ENCODE measurements at regions not wholly inside any gene's neighbourhood (a gene's known extent, or its start where the extent isn't known, plus 50 kb on each side); places are given as distances from the start of the nearest gene placed in this dataset.

DNA sequence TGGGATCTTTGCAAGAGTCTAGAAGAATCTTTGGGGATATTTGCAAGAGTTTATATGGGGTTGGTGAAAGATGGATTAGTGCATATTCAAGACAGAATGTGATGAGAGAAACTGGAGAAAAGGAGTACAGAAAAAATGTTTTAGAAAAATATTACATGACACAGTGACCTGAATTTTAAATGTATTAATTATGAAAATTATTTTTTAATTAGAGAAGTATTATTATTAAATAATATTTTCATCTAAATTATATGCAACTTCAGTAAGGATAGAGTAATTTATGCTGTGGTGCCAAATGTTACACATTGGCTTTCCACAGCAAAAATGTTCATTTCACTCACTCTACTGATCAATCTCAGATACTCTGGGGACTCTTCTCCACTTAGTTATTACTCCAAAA, 1442.8 kb upstream of the SLC39A10 start:
- Histone ChIP-seq H3K27ac (ENCODE audit: low read depth in 1 of 3, low read length in 2 of 3) (no peak overlapping the region), H3K27me3 (ENCODE audit: control insufficient read depth in 3 of 3, insufficient read depth in 3 of 3, low read length in 3 of 3) (no peaks in the 10 kb centered on the region), H3K9me3 (ENCODE audit: control insufficient read depth in 2 of 2, insufficient read depth in 1 of 2, low read depth in 1 of 2, low read length in 1 of 2) (no peaks in the 10 kb centered on the region), H3K4me3 (ENCODE audit: low read depth in 1 of 3, low read length in 3 of 3) (no peak overlapping the region), H3K36me3 (ENCODE audit: control insufficient read depth in 3 of 3, insufficient read depth in 2 of 3, low read depth in 1 of 3, low read length in 3 of 3) (no peaks in the 10 kb centered on the region), H3K4me1 (ENCODE audit: control insufficient read depth in 3 of 3, insufficient read depth in 2 of 3, low read depth in 1 of 3, low read length in 2 of 3) (no peaks in the 10 kb centered on the region)
- no peak for DNase-seq
- no peak for FAIRE-seq

- DNase-seq = no peak
- Histone ChIP-seq H3K36me3 (ENCODE audit: control insufficient read depth in 3 of 3, insufficient read depth in 2 of 3, low read depth in 1 of 3, low read length in 3 of 3) (no peaks in the 10 kb centered on the region), H3K27me3 (ENCODE audit: control insufficient read depth in 3 of 3, insufficient read depth in 3 of 3, low read length in 3 of 3) (no peaks in the 10 kb centered on the region), H3K4me3 (ENCODE audit: low read depth in 1 of 3, low read length in 3 of 3) (no peak overlapping the region), H3K27ac (ENCODE audit: low read depth in 1 of 3, low read length in 2 of 3) (no peak overlapping the region), H3K4me1 (ENCODE audit: control insufficient read depth in 3 of 3, insufficient read depth in 2 of 3, low read depth in 1 of 3, low read length in 2 of 3) (no peaks in the 10 kb centered on the region), H3K9me3 (ENCODE audit: control insufficient read depth in 2 of 2, insufficient read depth in 1 of 2, low read depth in 1 of 2, low read length in 1 of 2) (peaks cover 0 to 10% of the 10 kb centered on the region in 2 donors)
- WGBS, 3 donors = 63 to 77% (median 70%) methylated on average over 5 of the region's 5 CpGs
- FAIRE-seq = no peak
Measured at GRCh38 chr2:194205568-194206227, 1451.3 kb upstream of the SLC39A10 start.

GRCh38 chr2:194203898-194204297, 1453.1 kb upstream of the SLC39A10 start:
- no peak overlapping the region for H3K27ac ChIP-seq (ENCODE audit: low read depth in 1 of 3, low read length in 2 of 3)
- WGBS, 3 donors = 59 to 69% (median 66%) methylated on average over 1 of the region's 1 CpG

GRCh38 chr2:194182888-194183287, 1474.1 kb upstream of the SLC39A10 start:
- no peak for FAIRE-seq
- Histone ChIP-seq H3K36me3 (ENCODE audit: control insufficient read depth in 3 of 3, insufficient read depth in 2 of 3, low read depth in 1 of 3, low read length in 3 of 3) (no peaks in the 10 kb centered on the region), H3K4me3 (ENCODE audit: low read depth in 1 of 3, low read length in 3 of 3) (no peak overlapping the region), H3K4me1 (ENCODE audit: control insufficient read depth in 3 of 3, insufficient read depth in 2 of 3, low read depth in 1 of 3, low read length in 2 of 3) (no peaks in the 10 kb centered on the region), H3K27me3 (ENCODE audit: control insufficient read depth in 3 of 3, insufficient read depth in 3 of 3, low read length in 3 of 3) (no peaks in the 10 kb centered on the region), H3K9me3 (ENCODE audit: control insufficient read depth in 2 of 2, insufficient read depth in 1 of 2, low read depth in 1 of 2, low read length in 1 of 2) (no peaks in the 10 kb centered on the region), H3K27ac (ENCODE audit: low read depth in 1 of 3, low read length in 2 of 3) (no peak overlapping the region)
- 36 to 42% (median 40%) methylated on average over 2 of the region's 2 CpGs for WGBS, 3 donors
- no peak for DNase-seq

More at GRCh38 chr2:194203898-194204297, 1453.1 kb upstream of the SLC39A10 start:
- Histone ChIP-seq H3K4me1 (ENCODE audit: control insufficient read depth in 3 of 3, insufficient read depth in 2 of 3, low read depth in 1 of 3, low read length in 2 of 3) (no peaks in the 10 kb centered on the region), H3K4me3 (ENCODE audit: low read depth in 1 of 3, low read length in 3 of 3) (no peak overlapping the region), H3K36me3 (ENCODE audit: control insufficient read depth in 3 of 3, insufficient read depth in 2 of 3, low read depth in 1 of 3, low read length in 3 of 3) (no peaks in the 10 kb centered on the region), H3K27me3 (ENCODE audit: control insufficient read depth in 3 of 3, insufficient read depth in 3 of 3, low read length in 3 of 3) (no peaks in the 10 kb centered on the region), H3K9me3 (ENCODE audit: control insufficient read depth in 2 of 2, insufficient read depth in 1 of 2, low read depth in 1 of 2, low read length in 1 of 2) (peaks cover 0 to 10% of the 10 kb centered on the region in 2 donors)
- DNase-seq (no peak), FAIRE-seq (no peak)

DNA sequence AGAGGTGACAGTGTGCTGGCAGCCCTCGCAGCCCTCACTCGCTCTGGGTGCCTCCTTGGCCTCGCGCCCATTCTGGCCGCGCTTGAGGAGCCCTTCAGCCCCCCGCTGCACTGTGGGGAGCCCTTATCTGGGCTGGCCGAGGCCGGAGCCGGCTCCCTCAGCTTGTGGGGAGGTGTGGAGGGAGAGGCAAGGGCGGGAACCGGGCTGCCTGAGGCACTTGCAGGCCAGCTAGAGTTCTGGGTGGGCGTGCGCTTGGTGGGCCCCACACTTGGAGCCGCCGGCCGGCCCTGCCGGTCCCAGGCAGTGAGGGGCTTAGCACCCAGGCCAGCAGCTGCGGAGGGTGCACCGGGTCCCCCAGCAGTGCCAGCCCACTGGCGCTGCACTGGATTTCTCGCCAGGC, 1480.9 kb upstream of the SLC39A10 start:
- FAIRE-seq (no peak), DNase-seq (no peak)
- no peaks in the 10 kb centered on the region for H3K27me3 ChIP-seq (ENCODE audit: control insufficient read depth in 3 of 3, insufficient read depth in 3 of 3, low read length in 3 of 3)

DNA sequence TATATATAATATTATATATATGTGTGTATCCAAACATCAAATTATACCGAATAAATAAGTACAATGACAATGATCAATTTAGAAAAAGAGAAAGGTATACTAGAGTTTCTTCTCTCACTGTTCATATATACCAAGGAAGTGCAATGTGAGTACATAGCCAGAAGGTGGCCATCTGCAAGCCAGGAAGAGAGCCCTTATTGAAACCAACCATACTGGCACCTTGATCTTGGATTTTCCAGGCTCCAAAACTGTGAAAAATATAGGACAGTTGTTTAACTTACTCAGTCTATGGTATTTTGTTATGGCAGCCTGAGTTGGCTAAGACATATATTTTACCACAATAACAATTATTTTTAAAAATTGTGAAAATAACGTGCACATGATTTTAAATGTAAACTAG, 1490.2 kb upstream of the SLC39A10 start:
- DNase-seq (peak; percentile 7 to 25), FAIRE-seq (no peak)
- H3K27me3 ChIP-seq (ENCODE audit: control insufficient read depth in 3 of 3, insufficient read depth in 3 of 3, low read length in 3 of 3) = no peaks in the 10 kb centered on the region
- H3K4me1 ChIP-seq (ENCODE audit: control insufficient read depth in 3 of 3, insufficient read depth in 2 of 3, low read depth in 1 of 3, low read length in 2 of 3) = no peaks in the 10 kb centered on the region
- H3K27ac ChIP-seq (ENCODE audit: low read depth in 1 of 3, low read length in 2 of 3) = no peak overlapping the region
- WGBS, 3 donors = 48 to 49% (median 48%) methylated on average over 2 of the region's 2 CpGs
- H3K9me3 ChIP-seq (ENCODE audit: control insufficient read depth in 2 of 2, insufficient read depth in 1 of 2, low read depth in 1 of 2, low read length in 1 of 2) = no peaks in the 10 kb centered on the region
- no peak overlapping the region for H3K4me3 ChIP-seq (ENCODE audit: low read depth in 1 of 3, low read length in 3 of 3)
- H3K36me3 ChIP-seq (ENCODE audit: control insufficient read depth in 3 of 3, insufficient read depth in 2 of 3, low read depth in 1 of 3, low read length in 3 of 3) = no peaks in the 10 kb centered on the region

More for the DNA sequence above, 1480.9 kb upstream of the SLC39A10 start:
- Histone ChIP-seq H3K4me3 (ENCODE audit: low read depth in 1 of 3, low read length in 3 of 3) (no peak overlapping the region), H3K27ac (ENCODE audit: low read depth in 1 of 3, low read length in 2 of 3) (no peak overlapping the region), H3K4me1 (ENCODE audit: control insufficient read depth in 3 of 3, insufficient read depth in 2 of 3, low read depth in 1 of 3, low read length in 2 of 3) (no peaks in the 10 kb centered on the region), H3K9me3 (ENCODE audit: control insufficient read depth in 2 of 2, insufficient read depth in 1 of 2, low read depth in 1 of 2, low read length in 1 of 2) (peaks cover 0 to 2% of the 10 kb centered on the region in 2 donors), H3K36me3 (ENCODE audit: control insufficient read depth in 3 of 3, insufficient read depth in 2 of 3, low read depth in 1 of 3, low read length in 3 of 3) (no peaks in the 10 kb centered on the region)
- WGBS, 3 donors = 95 to 98% (median 97%) methylated on average over 18 to 22 of the region's 22 CpGs

- no peak for FAIRE-seq
- H3K36me3 ChIP-seq (ENCODE audit: control insufficient read depth in 3 of 3, insufficient read depth in 2 of 3, low read depth in 1 of 3, low read length in 3 of 3) = no peaks in the 10 kb centered on the region
- WGBS, 3 donors = 69 to 77% (median 71%) methylated on average over 4 of the region's 4 CpGs
Measured at GRCh38 chr2:194155431-194155830, 1501.6 kb upstream of the SLC39A10 start.

GRCh38 chr2:194151231-194151630, 1505.8 kb upstream of the SLC39A10 start:
- whole genome bisulfite sequencing, 3 donors = 77 to 91% (median 91%) methylated on average over 1 of the region's 1 CpG
- H3K27me3 ChIP-seq (ENCODE audit: control insufficient read depth in 3 of 3, insufficient read depth in 3 of 3, low read length in 3 of 3) = no peaks in the 10 kb centered on the region
- H3K36me3 ChIP-seq (ENCODE audit: control insufficient read depth in 3 of 3, insufficient read depth in 2 of 3, low read depth in 1 of 3, low read length in 3 of 3) = no peaks in the 10 kb centered on the region
- H3K27ac ChIP-seq (ENCODE audit: low read depth in 1 of 3, low read length in 2 of 3) = no peak overlapping the region
- DNase-seq (no peak), FAIRE-seq (no peak)
- peaks cover 0 to 3% of the 10 kb centered on the region in 2 donors for H3K9me3 ChIP-seq (ENCODE audit: control insufficient read depth in 2 of 2, insufficient read depth in 1 of 2, low read depth in 1 of 2, low read length in 1 of 2)
- H3K4me3 ChIP-seq (ENCODE audit: low read depth in 1 of 3, low read length in 3 of 3) = no peak overlapping the region
- H3K4me1 ChIP-seq (ENCODE audit: control insufficient read depth in 3 of 3, insufficient read depth in 2 of 3, low read depth in 1 of 3, low read length in 2 of 3) = no peaks in the 10 kb centered on the region

More at GRCh38 chr2:194155431-194155830, 1501.6 kb upstream of the SLC39A10 start:
- no peaks in the 10 kb centered on the region for H3K27me3 ChIP-seq (ENCODE audit: control insufficient read depth in 3 of 3, insufficient read depth in 3 of 3, low read length in 3 of 3)
- no peaks in the 10 kb centered on the region for H3K4me1 ChIP-seq (ENCODE audit: control insufficient read depth in 3 of 3, insufficient read depth in 2 of 3, low read depth in 1 of 3, low read length in 2 of 3)
- no peak for DNase-seq
- H3K27ac ChIP-seq (ENCODE audit: low read depth in 1 of 3, low read length in 2 of 3) = no peak overlapping the region
- peaks cover 0 to 18% of the 10 kb centered on the region in 2 donors for H3K9me3 ChIP-seq (ENCODE audit: control insufficient read depth in 2 of 2, insufficient read depth in 1 of 2, low read depth in 1 of 2, low read length in 1 of 2)
- no peak overlapping the region for H3K4me3 ChIP-seq (ENCODE audit: low read depth in 1 of 3, low read length in 3 of 3)

DNA sequence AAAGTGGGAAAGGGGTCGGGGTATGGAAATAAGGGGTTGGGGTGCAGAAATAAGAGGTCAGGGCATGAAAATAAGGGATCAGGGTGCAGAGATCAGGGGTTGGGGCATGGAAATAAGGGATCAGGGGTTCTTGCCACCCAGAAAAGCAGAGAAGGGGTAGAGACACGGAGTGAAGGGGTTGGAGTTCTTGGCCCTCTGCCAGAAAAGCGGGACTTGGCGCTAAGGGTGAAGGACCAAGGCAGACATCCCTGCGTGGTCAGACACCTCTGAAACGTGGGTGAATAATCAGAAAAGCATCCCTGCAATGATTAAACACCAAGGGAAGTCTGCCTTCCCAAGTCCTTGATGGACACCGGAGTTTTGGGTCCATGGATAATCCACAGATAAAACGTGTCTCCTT, 1521.6 kb upstream of the SLC39A10 start:
- 69 to 81% (median 71%) methylated on average over 8 of the region's 8 CpGs for WGBS, 3 donors
- H3K4me1 ChIP-seq (ENCODE audit: control insufficient read depth in 3 of 3, insufficient read depth in 2 of 3, low read depth in 1 of 3, low read length in 2 of 3) = no peaks in the 10 kb centered on the region
- peaks cover 0 to 3% of the 10 kb centered on the region in 2 donors for H3K9me3 ChIP-seq (ENCODE audit: control insufficient read depth in 2 of 2, insufficient read depth in 1 of 2, low read depth in 1 of 2, low read length in 1 of 2)
- no peak overlapping the region for H3K4me3 ChIP-seq (ENCODE audit: low read depth in 1 of 3, low read length in 3 of 3)
- H3K27me3 ChIP-seq (ENCODE audit: control insufficient read depth in 3 of 3, insufficient read depth in 3 of 3, low read length in 3 of 3) = no peaks in the 10 kb centered on the region
- FAIRE-seq = no peak
- H3K27ac ChIP-seq (ENCODE audit: low read depth in 1 of 3, low read length in 2 of 3) = no peak overlapping the region
- H3K36me3 ChIP-seq (ENCODE audit: control insufficient read depth in 3 of 3, insufficient read depth in 2 of 3, low read depth in 1 of 3, low read length in 3 of 3) = no peaks in the 10 kb centered on the region
- no peak for DNase-seq

Data from small intestine (tissue), 7 donors.